IMR-90 (cell line): ENCODE measurements at regions not wholly inside any gene's neighbourhood (a gene's known extent, or its start where the extent isn't known, plus 50 kb on each side); places are given as distances from the start of the nearest gene placed in this dataset.

Source experiments
- ATAC-seq: fragments of 200-7000 bp; cut with Tn5 transposase; 2 replicates; pipeline ENCODE4 v1.9.1; 2020; ENCODE audit warnings: low read depth, mild to moderate bottlenecking, moderate library complexity
- BruUV-seq: library from RNA; stranded (reverse); fragments of 400-500 nt; replicated peaks from 2 replicates; lab custom pipeline; 2021; lab: Mats Ljungman, UMichigan
- CTCF ChIA-PET: fragments of 300-600 bp; formaldehyde crosslinking; extraction: SDS; loops from one replicate; lab custom pipeline; 2021; ENCODE audit warnings: antibody characterized with exemption; lab: Yijun Ruan, JAX
- POLR2A ChIA-PET: fragments of 300-600 bp; sonication (Branson Sonifier 250); formaldehyde crosslinking; loops from one replicate; lab custom pipeline; 2022; ENCODE audit warnings: antibody characterized with exemption; ENCODE audit not compliant: unreplicated experiment; lab: Charles Lee
- DNase-seq: peaks from one replicate; pipeline ENCODE4 v3.0.0; 2013
- H2AFZ ChIP-seq: replicated peaks from 2 replicates; pipeline ENCODE3; 2013; ENCODE audit warnings: low read length, mild to moderate bottlenecking; ENCODE audit not compliant: poor library complexity
- H2AK5ac ChIP-seq: 2 replicates; pipeline ENCODE4 v1.6.1; 2013; ENCODE audit warnings: low read depth, low read length, inconsistent platforms
- H2AK9ac ChIP-seq: replicated peaks from 2 replicates; pipeline ENCODE3; 2013; ENCODE audit warnings: mild to moderate bottlenecking, low read depth, low read length, moderate library complexity; ENCODE audit not compliant: poor library complexity
- H2BK120ac ChIP-seq: 2 replicates; pipeline ENCODE4 v1.6.1; 2013; ENCODE audit warnings: low read depth, low read length, inconsistent platforms
- H2BK15ac ChIP-seq: 3 replicates; pipeline ENCODE4 v1.6.1; 2013; ENCODE audit warnings: low read depth, low read length, inconsistent platforms
- H2BK20ac ChIP-seq: 2 replicates; pipeline ENCODE4 v1.6.1; 2013; ENCODE audit warnings: low read depth, mild to moderate bottlenecking, inconsistent platforms, low read length, moderate library complexity
- H2BK5ac ChIP-seq: 2 replicates; pipeline ENCODE4 v1.6.1; 2013; ENCODE audit warnings: mild to moderate bottlenecking, low read depth, low read length, inconsistent platforms; ENCODE audit not compliant: poor library complexity, severe bottlenecking
- H3K14ac ChIP-seq: replicated peaks from 2 replicates; pipeline ENCODE4 v1.6.1; 2013; ENCODE audit warnings: low read depth, low read length, inconsistent platforms
- H3K18ac ChIP-seq: 2 replicates; pipeline ENCODE4 v1.6.1; 2013; ENCODE audit warnings: low read depth, low read length, control low read depth
- H3K23ac ChIP-seq: 2 replicates; pipeline ENCODE4 v1.6.1; 2013; ENCODE audit warnings: low read depth, low read length, inconsistent platforms
- H3K27ac ChIP-seq: 2 replicates; pipeline ENCODE4 v1.5.1; 2013; ENCODE audit warnings: mild to moderate bottlenecking, control low read depth, low read length; ENCODE audit not compliant: insufficient read depth
- H3K27me3 ChIP-seq: 2 replicates; pipeline ENCODE4 v1.6.1; 2013; ENCODE audit warnings: low read length; ENCODE audit not compliant: control insufficient read depth, insufficient read depth
- H3K36me3 ChIP-seq: 2 replicates; pipeline ENCODE4 v1.6.1; 2013; ENCODE audit warnings: low read length, mixed read lengths; ENCODE audit not compliant: control insufficient read depth, insufficient read depth
- H3K4ac ChIP-seq: 2 replicates; pipeline ENCODE4 v1.6.1; 2013; ENCODE audit warnings: low read depth, low read length, inconsistent platforms
- H3K4me1 ChIP-seq: 2 replicates; pipeline ENCODE4 v1.6.1; 2013; ENCODE audit warnings: low read length, mixed read lengths; ENCODE audit not compliant: control insufficient read depth, insufficient read depth
- H3K4me2 ChIP-seq: 2 replicates; pipeline ENCODE4 v1.6.1; 2013; ENCODE audit warnings: low read depth, mild to moderate bottlenecking, control low read depth, low read length, moderate library complexity
- H3K4me3 ChIP-seq: 2 replicates; pipeline ENCODE4 v1.5.1; 2013; ENCODE audit warnings: low read depth, mild to moderate bottlenecking, control low read depth, low read length, moderate library complexity; ENCODE audit not compliant: insufficient read depth
- H3K56ac ChIP-seq: 2 replicates; pipeline ENCODE4 v1.6.1; 2013; ENCODE audit warnings: low read length, inconsistent platforms; ENCODE audit not compliant: insufficient read depth; ENCODE audit errors: extremely low read depth
- H3K79me1 ChIP-seq, 2 experiments: 2 replicates each; pipeline ENCODE4 v1.6.1; 2013; ENCODE audit warnings: low read length in 2 of 2, inconsistent platforms in 1 of 2, low read depth in 1 of 2
- H3K9ac ChIP-seq: 2 replicates; pipeline ENCODE4 v1.6.1; 2013; ENCODE audit warnings: low read depth, low read length, control low read depth
- H3K9me1 ChIP-seq: 2 replicates; pipeline ENCODE4 v1.6.1; 2013; ENCODE audit warnings: low read length, inconsistent platforms; ENCODE audit not compliant: insufficient read depth
- H3K9me3 ChIP-seq: 2 replicates; pipeline ENCODE4 v1.6.1; 2013; ENCODE audit warnings: low read length; ENCODE audit not compliant: control insufficient read depth, insufficient read depth
- H4K20me1 ChIP-seq: 2 replicates; pipeline ENCODE4 v1.6.1; 2013; ENCODE audit warnings: low read length, inconsistent platforms; ENCODE audit not compliant: insufficient read depth
- H4K5ac ChIP-seq: 2 replicates; pipeline ENCODE4 v1.6.1; 2013; ENCODE audit warnings: mild to moderate bottlenecking, low read depth, low read length, control low read depth
- H4K8ac ChIP-seq, 2 experiments: 2 replicates each; pipeline ENCODE4 v1.6.1; 2013; ENCODE audit warnings: low read depth in 2 of 2, low read length in 2 of 2, control low read depth in 1 of 2, inconsistent platforms in 1 of 2
- H4K91ac ChIP-seq: 2 replicates; pipeline ENCODE4 v1.6.1; 2013; ENCODE audit warnings: low read depth, low read length, inconsistent platforms; ENCODE audit not compliant: insufficient read depth
- BHLHE40 ChIP-seq: fragments of 150-350 bp; IDR thresholded peaks from 2 replicates; pipeline ENCODE4 v1.6.1; 2016; ENCODE audit warnings: mild to moderate bottlenecking, low read depth, low read length
- CEBPB ChIP-seq: IDR thresholded peaks from 2 replicates; pipeline ENCODE4 v1.6.1; 2012; ENCODE audit warnings: low read depth, low read length, improper control_type of control experiment
- CHD1 ChIP-seq: IDR thresholded peaks from 2 replicates; pipeline ENCODE4 v1.6.1; 2012; ENCODE audit warnings: low read depth, low read length, improper control_type of control experiment
- CTCF ChIP-seq: conservative IDR thresholded peaks from 2 replicates; pipeline ENCODE4 v1.5.1; 2012; ENCODE audit warnings: mild to moderate bottlenecking, low read depth, low read length, improper control_type of control experiment
- ELK1 ChIP-seq: fragments of 150-350 bp; IDR thresholded peaks from 2 replicates; pipeline ENCODE4 v1.6.1; 2016; ENCODE audit warnings: low read depth, mild to moderate bottlenecking, low read length, moderate library complexity, borderline replicate concordance
- FOS ChIP-seq: fragments of 150-350 bp; IDR thresholded peaks from 2 replicates; pipeline ENCODE4 v1.6.1; 2016; ENCODE audit warnings: low read depth, low read length
- MAFK ChIP-seq: IDR thresholded peaks from 2 replicates; pipeline ENCODE4 v1.6.1; 2012; ENCODE audit warnings: low read depth, low read length, improper control_type of control experiment
- MAZ ChIP-seq: IDR thresholded peaks from 2 replicates; pipeline ENCODE4 v1.6.1; 2012; ENCODE audit warnings: low read depth, mild to moderate bottlenecking, low read length, improper control_type of control experiment, moderate library complexity, borderline replicate concordance
- MXI1 ChIP-seq: IDR thresholded peaks from 2 replicates; pipeline ENCODE4 v1.6.1; 2012; ENCODE audit warnings: low read depth, mild to moderate bottlenecking, low read length, moderate library complexity, borderline replicate concordance
- NFE2L2 ChIP-seq: fragments of 150-350 bp; IDR thresholded peaks from 2 replicates; pipeline ENCODE4 v1.6.1; 2016; ENCODE audit warnings: low read depth, mild to moderate bottlenecking, low read length
- POLR2A ChIP-seq: IDR thresholded peaks from 2 replicates; pipeline ENCODE4 v1.6.1; 2012; ENCODE audit warnings: mild to moderate bottlenecking, low read depth, low read length
- RAD21 ChIP-seq: IDR thresholded peaks from 2 replicates; pipeline ENCODE4 v1.6.1; 2012; ENCODE audit warnings: low read length, improper control_type of control experiment
- RCOR1 ChIP-seq: IDR thresholded peaks from 2 replicates; pipeline ENCODE4 v1.6.1; 2012; ENCODE audit warnings: mild to moderate bottlenecking, low read length, improper control_type of control experiment; ENCODE audit not compliant: insufficient replicate concordance
- RFX5 ChIP-seq: IDR thresholded peaks from 2 replicates; pipeline ENCODE4 v1.8.0; 2012; ENCODE audit warnings: low read depth, mild to moderate bottlenecking, low read length, moderate library complexity
- SMC3 ChIP-seq: fragments of 150-350 bp; IDR thresholded peaks from 2 replicates; pipeline ENCODE4 v1.6.1; 2016; ENCODE audit warnings: low read depth, mild to moderate bottlenecking, antibody characterized with exemption, low read length, moderate library complexity
- USF2 ChIP-seq: fragments of 150-350 bp; IDR thresholded peaks from 2 replicates; pipeline ENCODE4 v1.6.1; 2017; ENCODE audit warnings: mild to moderate bottlenecking, antibody characterized with exemption, low read length, low read depth
- dilution Hi-C: fragments of 300-500 bp; cut with HindIII; formaldehyde crosslinking; loops from one replicate; pipeline ENCODE4 v1.14.3; 2018; ENCODE audit warnings: low sequenced_read_pairs; ENCODE audit not compliant: unreplicated experiment
- in situ Hi-C: fragments of 300-500 bp; cut with MboI; formaldehyde crosslinking; loops from 3 replicates; pipeline ENCODE4 v1.14.3; 2019; ENCODE audit warnings: low sequenced_read_pairs, inconsistent platforms, mixed read lengths
- intact Hi-C: fragments of 100-400 bp; cut with micrococcal nuclease; formaldehyde crosslinking; loops from 2 replicates; pipeline ENCODE4 v1.10.0; 2022

DNA sequence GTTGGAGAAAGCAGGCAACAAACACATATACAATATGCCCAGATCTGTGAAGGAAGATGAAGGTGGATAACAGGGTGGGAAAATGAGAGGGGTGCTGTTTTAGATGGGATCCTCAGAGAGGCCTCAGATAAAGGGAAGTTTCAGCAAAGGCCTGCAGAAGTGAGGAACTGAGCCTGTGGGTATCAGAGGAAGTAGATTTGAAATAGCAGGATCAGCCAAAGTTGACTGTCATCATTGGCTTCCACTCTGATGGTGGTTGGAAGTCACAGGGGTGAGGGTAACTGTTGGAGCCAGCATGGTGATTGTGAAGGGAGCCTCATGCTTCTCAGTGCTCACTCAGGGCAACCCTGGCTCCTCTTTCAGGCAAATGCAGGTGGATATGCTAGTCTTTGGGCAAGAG, 607.2 kb upstream of the CLINT1 start:
- no peaks in the 10 kb centered on the region for H3K36me3 ChIP-seq
- H3K4me3 ChIP-seq = no peak overlapping the region
- DNase-seq (no peak), ATAC-seq (no peak)
- H3K4ac ChIP-seq = no peak overlapping the region
- BruUV-seq = no TSS peak
- H3K14ac ChIP-seq = no peak overlapping the region
- no peak overlapping the region for H4K91ac ChIP-seq
- H4K8ac ChIP-seq = no peak overlapping the region
- H3K27ac ChIP-seq = no peak overlapping the region
- H2AFZ ChIP-seq = no peak overlapping the region
- no peak overlapping the region for H3K9ac ChIP-seq
- H3K9me3 ChIP-seq = no peaks in the 10 kb centered on the region
- no peak for TF ChIP-seq MAFK
- TF ChIP-seq CTCF = no peak
- TF ChIP-seq POLR2A = no peak
- TF ChIP-seq CHD1 = no peak
- TF ChIP-seq FOS = no peak
- TF ChIP-seq SMC3 = no peak
- TF ChIP-seq USF2 = no peak
- no peak for TF ChIP-seq ELK1
- no peak for TF ChIP-seq CEBPB
- no peak for TF ChIP-seq MXI1
- TF ChIP-seq RAD21 = no peak
- TF ChIP-seq RCOR1 = no peak
- no peak for TF ChIP-seq NFE2L2
- TF ChIP-seq BHLHE40 = no peak
- TF ChIP-seq RFX5 = no peak
- TF ChIP-seq MAZ = no peak
- no peaks in the 10 kb centered on the region for H3K4me1 ChIP-seq
- dilution Hi-C loops = no loop called here
- H3K18ac ChIP-seq = no peak overlapping the region
- POLR2A ChIA-PET = no interaction called here
- no peak overlapping the region for H3K23ac ChIP-seq
- H3K79me1 ChIP-seq = no peaks in the 10 kb centered on the region
- H3K56ac ChIP-seq = no peak overlapping the region
- H4K5ac ChIP-seq = no peak overlapping the region
- no peak overlapping the region for H3K4me2 ChIP-seq
- no peak overlapping the region for H2BK20ac ChIP-seq
- intact Hi-C loops = no loop called here
- H2AK5ac ChIP-seq = no peak overlapping the region
- H3K9me1 ChIP-seq = no peaks in the 10 kb centered on the region
- no peaks in the 10 kb centered on the region for H4K20me1 ChIP-seq
- no peak overlapping the region for H2BK120ac ChIP-seq
- CTCF ChIA-PET = no interaction called here
- H2BK15ac ChIP-seq = no peak overlapping the region
- in situ Hi-C loops = no loop called here
- H3K27me3 ChIP-seq = peaks cover 2% of the 10 kb centered on the region; the same call in 1 of the 2 replicates
- no peak overlapping the region for H2AK9ac ChIP-seq
- no peak overlapping the region for H2BK5ac ChIP-seq
